ENCODE measurements at regions not wholly inside any gene's neighbourhood (a gene's known extent, or its start where the extent isn't known, plus 50 kb on each side); places are given as distances from the start of the nearest gene placed in this dataset.

DNA sequence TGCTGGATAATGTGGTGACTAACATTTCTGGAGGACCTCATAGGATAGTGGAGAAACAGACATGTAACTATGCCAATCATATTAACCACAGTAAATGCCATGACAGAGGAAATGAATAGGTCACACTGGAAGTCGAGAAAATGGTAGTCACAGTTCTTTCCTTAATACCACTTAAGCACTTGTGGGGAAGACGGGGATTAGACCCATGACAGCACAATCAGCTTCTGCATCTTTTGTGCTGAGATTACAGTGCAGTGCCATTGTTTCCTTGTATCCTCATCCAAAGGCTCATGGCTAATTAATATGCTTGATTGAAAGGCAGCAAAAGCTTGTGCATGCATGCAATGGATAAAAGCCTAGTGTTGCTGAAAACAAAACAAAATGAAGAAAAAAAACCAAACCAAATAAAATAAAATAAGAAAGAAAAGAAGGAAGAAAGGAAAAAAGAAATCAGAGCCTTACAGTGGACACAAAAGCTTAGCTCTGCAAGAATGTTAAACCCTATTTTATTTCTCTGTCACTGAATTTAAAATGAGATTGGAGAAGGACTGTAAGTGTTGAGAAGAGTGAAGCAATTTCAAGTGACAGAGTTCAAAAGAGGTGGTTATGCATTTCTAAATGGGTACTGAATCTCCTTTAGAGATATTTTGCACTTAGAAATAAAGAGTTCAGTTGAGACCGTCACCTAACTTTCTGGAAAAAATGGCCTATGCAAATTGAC lies 1011.9 kb downstream of the CDH8 start:
- Mint-ChIP-seq H3K36me3 (ENCODE audit: low read depth) (no peaks in the 10 kb centered on the region), H3K9me3 (peaks cover 26% of the 10 kb centered on the region), H3K4me3 (no peak overlapping the region), H3K4me1 (ENCODE audit: low read depth) (no peaks in the 10 kb centered on the region), H3K27ac (no peak overlapping the region), H3K27me3 (ENCODE audit: insufficient read depth) (no peaks in the 10 kb centered on the region)
- DNase-seq: no peak
- TF ChIP-seq, protein P1, sequence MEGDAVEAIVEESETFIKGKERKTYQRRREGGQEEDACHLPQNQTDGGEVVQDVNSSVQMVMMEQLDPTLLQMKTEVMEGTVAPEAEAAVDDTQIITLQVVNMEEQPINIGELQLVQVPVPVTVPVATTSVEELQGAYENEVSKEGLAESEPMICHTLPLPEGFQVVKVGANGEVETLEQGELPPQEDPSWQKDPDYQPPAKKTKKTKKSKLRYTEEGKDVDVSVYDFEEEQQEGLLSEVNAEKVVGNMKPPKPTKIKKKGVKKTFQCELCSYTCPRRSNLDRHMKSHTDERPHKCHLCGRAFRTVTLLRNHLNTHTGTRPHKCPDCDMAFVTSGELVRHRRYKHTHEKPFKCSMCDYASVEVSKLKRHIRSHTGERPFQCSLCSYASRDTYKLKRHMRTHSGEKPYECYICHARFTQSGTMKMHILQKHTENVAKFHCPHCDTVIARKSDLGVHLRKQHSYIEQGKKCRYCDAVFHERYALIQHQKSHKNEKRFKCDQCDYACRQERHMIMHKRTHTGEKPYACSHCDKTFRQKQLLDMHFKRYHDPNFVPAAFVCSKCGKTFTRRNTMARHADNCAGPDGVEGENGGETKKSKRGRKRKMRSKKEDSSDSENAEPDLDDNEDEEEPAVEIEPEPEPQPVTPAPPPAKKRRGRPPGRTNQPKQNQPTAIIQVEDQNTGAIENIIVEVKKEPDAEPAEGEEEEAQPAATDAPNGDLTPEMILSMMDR (IDR thresholded peaks at IDR 0.05): no peak

DNA sequence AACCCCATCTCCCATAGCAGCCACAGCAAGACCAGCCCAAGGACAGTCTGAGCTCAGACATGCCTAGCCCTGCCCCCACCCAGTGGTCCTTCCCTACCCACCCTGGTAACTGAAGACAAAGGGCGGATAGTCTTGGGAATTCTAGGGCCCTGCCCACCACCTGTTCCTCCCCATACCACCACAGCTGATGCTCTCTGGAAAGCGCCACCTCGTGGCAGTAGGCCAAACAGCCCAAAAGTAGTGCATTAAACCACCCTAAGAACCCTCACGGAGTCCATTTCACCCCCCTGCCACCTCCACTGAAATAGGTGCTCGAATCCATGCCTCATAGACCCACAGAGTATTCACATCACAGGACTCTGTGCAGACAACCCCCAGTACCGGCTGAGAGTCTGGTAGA lies 1021.4 kb downstream of the CDH8 start:
- no peak for DNase-seq
- H3K9me3 Mint-ChIP-seq: peaks cover 39% of the 10 kb centered on the region
- peaks cover 3% of the 10 kb centered on the region for H3K27me3 Mint-ChIP-seq (ENCODE audit: insufficient read depth)
- TF ChIP-seq, protein P1 (IDR thresholded peaks at IDR 0.05): no peak
- H3K4me3 Mint-ChIP-seq: no peak overlapping the region
- peaks cover 4% of the 10 kb centered on the region; the same call in 1 of the 2 replicates for H3K36me3 Mint-ChIP-seq (ENCODE audit: low read depth)
- H3K27ac Mint-ChIP-seq: no peak overlapping the region
- H3K4me1 Mint-ChIP-seq (ENCODE audit: low read depth): no peaks in the 10 kb centered on the region

DNA sequence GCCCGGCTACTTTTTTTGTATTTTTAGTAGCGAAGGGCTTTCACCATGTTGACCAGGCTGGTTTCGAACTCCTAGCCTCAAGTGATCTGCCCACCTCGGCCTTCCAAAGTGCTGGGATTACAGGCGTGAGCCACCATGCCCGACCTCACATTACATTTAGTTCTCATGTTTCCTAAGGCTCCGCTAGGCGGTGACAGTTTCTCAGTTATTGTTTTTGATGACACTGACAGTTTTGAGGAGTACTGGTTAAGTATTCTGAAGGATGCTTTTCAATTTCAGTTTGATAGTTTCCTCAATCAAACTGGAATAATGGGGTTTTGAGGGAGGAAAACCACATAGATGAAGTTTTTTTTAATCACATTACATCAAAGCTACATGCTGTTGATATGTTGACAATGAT lies 1028.5 kb downstream of the CDH8 start:
- no peak for DNase-seq
- Mint-ChIP-seq H3K27me3 (ENCODE audit: insufficient read depth) (no peaks in the 10 kb centered on the region; the same call in 1 of the 2 replicates), H3K4me1 (ENCODE audit: low read depth) (no peaks in the 10 kb centered on the region), H3K9me3 (peaks cover 14% of the 10 kb centered on the region), H3K4me3 (no peak overlapping the region), H3K36me3 (ENCODE audit: low read depth) (no peaks in the 10 kb centered on the region), H3K27ac (no peak overlapping the region)
- TF ChIP-seq, protein P1 (IDR thresholded peaks at IDR 0.05): no peak

DNA sequence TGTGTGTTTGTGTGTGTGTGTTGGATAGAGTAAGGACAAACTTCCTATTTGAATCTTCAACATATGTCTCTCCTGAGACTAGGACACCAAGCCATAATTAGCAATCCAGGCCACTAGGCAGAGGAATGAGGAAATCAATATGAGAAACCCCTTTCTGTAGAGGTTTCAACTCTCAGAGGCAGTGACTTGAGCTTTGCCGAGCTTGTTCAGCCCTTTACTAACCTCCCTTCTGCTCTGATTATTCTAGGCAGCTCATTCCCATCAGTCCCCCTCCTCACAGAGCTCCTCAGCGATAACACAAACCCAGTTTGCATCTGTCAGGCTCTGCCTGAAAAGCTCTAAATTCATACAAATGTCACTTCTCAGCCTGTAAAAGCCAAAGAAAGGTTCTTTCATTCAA lies 1030.3 kb downstream of the CDH8 start:
- Mint-ChIP-seq H3K4me1 (ENCODE audit: low read depth) (no peaks in the 10 kb centered on the region), H3K9me3 (peaks cover 17% of the 10 kb centered on the region), H3K27me3 (ENCODE audit: insufficient read depth) (no peaks in the 10 kb centered on the region; the same call in 1 of the 2 replicates), H3K27ac (no peak overlapping the region), H3K4me3 (no peak overlapping the region), H3K36me3 (ENCODE audit: low read depth) (no peaks in the 10 kb centered on the region)
- DNase-seq: no peak
- TF ChIP-seq, protein P1 (IDR thresholded peaks at IDR 0.05): no peak

DNA sequence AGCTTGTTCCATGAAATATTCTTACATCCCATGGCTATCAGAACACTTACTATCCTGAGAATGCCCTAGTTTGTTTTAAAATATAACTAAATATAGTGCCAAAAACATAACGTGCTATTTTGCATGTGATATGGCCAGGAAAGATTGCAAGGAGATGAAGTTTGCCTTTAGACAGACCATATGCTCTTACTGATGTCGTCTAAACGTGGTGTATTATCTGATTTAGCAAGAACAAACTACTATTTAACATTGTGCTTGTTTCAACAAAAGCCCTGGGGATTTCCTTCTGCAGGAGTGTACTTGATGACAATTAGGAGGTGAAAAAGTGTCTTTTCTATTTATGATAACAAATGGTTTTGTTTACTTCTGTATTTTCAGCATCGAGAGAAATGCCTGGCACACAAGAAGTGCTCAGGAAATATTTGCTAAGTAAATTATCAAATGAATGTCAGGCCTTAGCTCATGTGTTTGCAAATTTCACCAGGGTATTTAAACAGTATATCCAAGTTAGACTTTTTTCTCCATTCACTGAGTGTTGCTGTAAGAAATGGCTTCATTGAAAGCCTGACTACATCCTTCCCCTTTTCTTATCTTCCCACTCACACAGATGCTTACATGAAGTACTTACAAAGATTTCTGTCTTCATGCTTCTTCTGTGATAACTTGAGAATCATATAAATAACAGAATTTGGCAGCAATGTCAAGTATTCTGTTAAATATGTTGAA lies 1033.6 kb downstream of the CDH8 start:
- Mint-ChIP-seq H3K4me1 (ENCODE audit: low read depth) (no peaks in the 10 kb centered on the region), H3K27ac (no peak overlapping the region), H3K27me3 (ENCODE audit: insufficient read depth) (no peaks in the 10 kb centered on the region; the same call in 1 of the 2 replicates), H3K9me3 (peaks cover 26% of the 10 kb centered on the region), H3K4me3 (no peak overlapping the region), H3K36me3 (ENCODE audit: low read depth) (no peaks in the 10 kb centered on the region)
- TF ChIP-seq, protein P1 (IDR thresholded peaks at IDR 0.05): no peak
- DNase-seq: no peak
